ENCODE measurements at regions not wholly inside any gene's neighbourhood (a gene's known extent, or its start where the extent isn't known, plus 50 kb on each side); places are given as distances from the start of the nearest gene placed in this dataset.

DNA sequence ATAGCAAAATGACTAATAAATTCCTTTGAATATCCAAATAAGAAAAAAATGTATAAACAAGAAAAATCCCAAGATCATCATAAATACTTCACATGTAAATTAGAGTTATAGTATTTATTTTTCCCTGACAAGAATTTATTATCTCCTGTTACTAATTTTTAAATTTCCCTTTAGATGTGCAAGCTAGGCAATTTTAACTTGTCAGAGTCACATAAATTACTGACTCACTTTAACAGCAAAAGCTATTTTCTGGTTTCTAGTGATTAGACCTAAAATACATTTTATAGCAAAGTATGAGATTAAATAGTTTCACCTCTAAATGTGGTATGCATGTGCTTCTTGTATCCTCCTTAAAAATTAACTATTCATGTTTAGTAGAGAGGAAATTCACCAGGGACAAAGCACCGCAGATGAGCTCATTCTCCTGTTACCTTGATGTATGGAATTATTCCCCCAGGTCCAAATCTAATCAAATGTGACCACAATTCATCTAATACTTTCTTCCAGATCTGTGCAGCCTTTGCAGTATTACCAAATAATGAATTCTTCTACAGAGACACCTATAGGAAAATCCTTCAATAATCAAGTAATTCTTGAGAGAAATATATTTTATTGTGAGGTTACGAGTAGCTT, 621.2 kb downstream of the DNAJB9 start:
- H3K4me3 Mint-ChIP-seq, result no peak overlapping the region
- H3K4me1 Mint-ChIP-seq, result no peaks in the 10 kb centered on the region
- ChIA-PET POLR2A (no interaction called here), CTCF (no interaction called here)
- H3K9me3 Mint-ChIP-seq (ENCODE audit: low read depth), result peaks cover 6% of the 10 kb centered on the region
- ATAC-seq (no peak), DNase-seq (no peak)
- intact Hi-C loops (cut with DNase I, micrococcal nuclease), result no loop called here
- no peak overlapping the region for H3K27ac Mint-ChIP-seq
- H3K27me3 Mint-ChIP-seq, result no peaks in the 10 kb centered on the region
- H3K36me3 Mint-ChIP-seq (ENCODE audit: low read depth), result no peaks in the 10 kb centered on the region

DNA sequence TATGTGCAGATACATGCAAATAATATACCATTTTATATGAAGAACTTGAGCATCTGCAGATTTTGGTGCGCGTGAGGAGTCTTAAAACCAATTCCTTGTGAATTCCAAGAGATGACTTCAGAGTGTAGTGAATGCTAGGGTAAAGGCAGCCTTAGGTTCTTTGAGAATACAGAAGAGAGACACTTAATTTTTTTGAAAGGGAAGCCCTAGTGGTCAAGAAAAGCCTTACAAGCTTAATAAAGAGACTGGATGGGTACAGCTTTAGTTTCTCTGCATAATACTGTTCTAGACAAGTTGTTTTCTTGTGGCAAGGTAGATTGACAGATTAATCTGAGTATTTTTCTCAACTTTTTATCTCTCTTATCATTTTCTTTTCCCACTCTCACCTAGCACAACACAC, 636.5 kb downstream of the DNAJB9 start:
- no peaks in the 10 kb centered on the region for H3K36me3 Mint-ChIP-seq (ENCODE audit: low read depth)
- DNase-seq (no peak), ATAC-seq (no peak)
- H3K4me1 Mint-ChIP-seq, result no peaks in the 10 kb centered on the region
- ChIA-PET CTCF (interaction anchor here (0.6 kb wide), 1 partner anchor 40 kb away, joined by 3 read pairs; no protein-coding TSS in a partner anchor), POLR2A (no interaction called here)
- H3K27me3 Mint-ChIP-seq, result no peaks in the 10 kb centered on the region
- peaks cover 26% of the 10 kb centered on the region for H3K9me3 Mint-ChIP-seq (ENCODE audit: low read depth)
- intact Hi-C loops (cut with DNase I, micrococcal nuclease), result no loop called here
- no peak overlapping the region for H3K4me3 Mint-ChIP-seq
- H3K27ac Mint-ChIP-seq, result no peak overlapping the region

DNA sequence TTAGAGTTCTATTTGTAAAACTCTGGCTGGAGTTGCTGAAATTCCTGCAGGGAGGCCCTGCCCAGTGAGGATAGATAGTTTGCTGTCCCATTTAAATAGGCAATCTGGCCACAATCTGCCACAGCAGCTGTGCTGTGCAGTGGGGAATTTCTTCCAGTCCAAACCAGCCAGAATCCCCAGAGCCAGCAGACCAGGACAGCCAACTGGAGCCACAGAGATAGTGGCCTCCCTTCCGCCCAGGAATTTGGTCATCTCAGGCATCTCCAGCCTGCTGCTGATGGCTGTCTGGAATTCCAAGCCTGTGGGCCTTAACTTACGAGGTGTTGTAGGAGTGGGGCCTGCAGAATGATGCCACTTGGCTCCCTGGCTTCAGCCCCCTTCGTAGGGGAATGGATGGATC, 643.4 kb downstream of the DNAJB9 start:
- peaks cover 12% of the 10 kb centered on the region for H3K9me3 Mint-ChIP-seq (ENCODE audit: low read depth)
- ChIA-PET CTCF (no interaction called here), POLR2A (no interaction called here)

DNA sequence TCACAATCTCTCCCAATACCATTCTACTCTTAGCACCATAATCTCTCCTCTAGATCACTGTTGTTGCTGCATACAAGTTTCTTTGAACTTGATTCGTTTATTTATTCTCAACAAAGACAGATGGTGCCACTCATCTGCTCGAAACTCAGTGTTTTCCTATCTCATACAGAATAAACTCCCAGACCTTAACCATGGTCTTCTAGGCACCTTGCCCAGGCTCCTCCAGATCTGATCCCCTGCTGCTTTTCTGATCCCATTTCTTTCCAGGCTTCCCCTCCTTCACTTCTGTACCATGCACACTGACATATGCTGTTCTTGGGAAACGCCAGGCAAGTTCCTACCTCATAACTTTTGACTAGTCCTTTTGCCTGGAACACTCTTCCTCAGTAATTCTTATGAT, 645.7 kb downstream of the DNAJB9 start:
- no peaks in the 10 kb centered on the region for H3K4me1 Mint-ChIP-seq
- CTCF ChIA-PET, result no interaction called here
- no peaks in the 10 kb centered on the region for H3K27me3 Mint-ChIP-seq
- POLR2A ChIA-PET, result no interaction called here
- intact Hi-C loops (cut with DNase I, micrococcal nuclease), result no loop called here
- ATAC-seq (no peak), DNase-seq (no peak)
- no peak overlapping the region for H3K4me3 Mint-ChIP-seq
- H3K36me3 Mint-ChIP-seq (ENCODE audit: low read depth), result no peaks in the 10 kb centered on the region
- no peak overlapping the region for H3K27ac Mint-ChIP-seq
- H3K9me3 Mint-ChIP-seq (ENCODE audit: low read depth), result peaks cover 8% of the 10 kb centered on the region

More for the DNA sequence above, 643.4 kb downstream of the DNAJB9 start:
- no peaks in the 10 kb centered on the region for H3K36me3 Mint-ChIP-seq (ENCODE audit: low read depth)
- no peak for ATAC-seq
- no peak for DNase-seq
- H3K4me3 Mint-ChIP-seq, result no peak overlapping the region
- H3K4me1 Mint-ChIP-seq, result no peaks in the 10 kb centered on the region
- intact Hi-C loops (cut with DNase I, micrococcal nuclease), result no loop called here
- no peaks in the 10 kb centered on the region for H3K27me3 Mint-ChIP-seq
- no peak overlapping the region for H3K27ac Mint-ChIP-seq

DNA sequence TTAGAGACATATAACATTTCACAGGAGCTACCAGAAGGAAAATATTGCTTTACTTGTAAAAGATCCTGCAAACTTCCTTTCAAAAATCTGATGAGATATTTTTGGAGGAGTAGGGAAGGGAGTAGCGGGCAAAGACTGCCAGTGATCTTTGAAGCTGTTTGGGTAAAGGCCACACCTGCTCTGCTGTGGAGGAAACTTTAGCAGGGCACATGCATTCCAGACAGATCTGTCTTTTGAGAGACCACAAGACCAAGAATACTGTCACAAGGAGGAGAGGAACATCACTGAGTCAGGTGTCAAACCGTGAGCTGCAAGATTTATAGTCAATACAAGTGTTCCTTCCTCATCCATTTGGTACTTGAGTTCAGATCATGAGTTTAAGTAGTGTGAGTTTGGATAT, 654.4 kb downstream of the DNAJB9 start:
- no peak overlapping the region for H3K4me3 Mint-ChIP-seq
- intact Hi-C loops (cut with DNase I, micrococcal nuclease), result no loop called here
- ChIA-PET CTCF (no interaction called here), POLR2A (no interaction called here)
- no peaks in the 10 kb centered on the region for H3K36me3 Mint-ChIP-seq (ENCODE audit: low read depth)
- H3K4me1 Mint-ChIP-seq, result no peaks in the 10 kb centered on the region
- DNase-seq (no peak), ATAC-seq (no peak)
- H3K27me3 Mint-ChIP-seq, result no peaks in the 10 kb centered on the region
- no peak overlapping the region for H3K27ac Mint-ChIP-seq
- peaks cover 3% of the 10 kb centered on the region for H3K9me3 Mint-ChIP-seq (ENCODE audit: low read depth)

DNA sequence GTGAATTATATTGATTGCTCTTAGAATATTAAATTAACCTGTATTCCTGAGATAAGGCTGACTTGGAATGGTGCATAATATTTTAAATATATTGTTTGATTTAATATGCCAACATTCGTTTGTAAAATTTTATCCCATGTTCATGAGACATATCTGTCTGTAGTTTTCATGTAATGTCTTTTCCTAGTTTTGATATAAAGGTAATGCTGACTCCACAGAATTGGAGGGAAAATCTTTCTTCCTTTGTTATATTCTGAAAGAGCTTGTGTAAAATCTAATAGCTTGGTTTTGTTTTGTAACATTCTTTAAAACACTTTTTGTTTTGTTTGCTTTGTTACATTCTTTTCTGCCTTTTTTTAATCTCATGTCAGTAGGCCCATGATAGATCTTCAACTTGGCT, 657.0 kb downstream of the DNAJB9 start:
- Mint-ChIP-seq H3K4me1 (no peaks in the 10 kb centered on the region), H3K36me3 (ENCODE audit: low read depth) (no peaks in the 10 kb centered on the region), H3K27ac (no peak overlapping the region), H3K9me3 (ENCODE audit: low read depth) (peaks cover 7% of the 10 kb centered on the region), H3K27me3 (no peaks in the 10 kb centered on the region), H3K4me3 (no peak overlapping the region)
- DNase-seq, result no peak
- ChIA-PET POLR2A (interaction anchor here (0.5 kb wide), 1 partner anchor 319 kb away, joined by 6 read pairs; no protein-coding TSS in a partner anchor), CTCF (interaction anchor here (0.9 kb wide), 1 partner anchor 9 kb away, joined by 4 read pairs; no protein-coding TSS in a partner anchor)
- no peak for ATAC-seq
- intact Hi-C loops (cut with DNase I, micrococcal nuclease), result no loop called here

DNA sequence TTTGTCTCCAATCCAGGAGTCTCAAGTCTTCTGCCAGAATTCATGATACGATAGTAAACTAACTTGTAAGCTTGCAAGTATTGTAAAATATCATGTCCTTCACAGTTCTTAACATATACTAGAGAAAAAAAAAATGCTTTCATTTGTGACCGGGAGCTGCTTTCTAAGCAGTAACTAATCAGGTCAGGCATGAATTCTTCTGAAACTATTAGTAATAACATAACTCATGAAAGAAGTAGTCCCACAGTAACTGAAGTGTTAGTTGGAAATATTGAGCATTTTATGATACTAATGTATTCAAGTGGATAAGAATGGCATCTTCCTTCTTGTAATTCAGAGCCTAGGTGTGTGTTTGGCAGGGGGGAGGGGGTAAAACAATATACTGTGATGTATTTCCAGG, 665.6 kb downstream of the DNAJB9 start:
- Mint-ChIP-seq H3K4me3 (no peak overlapping the region), H3K4me1 (no peaks in the 10 kb centered on the region), H3K27me3 (no peaks in the 10 kb centered on the region), H3K9me3 (ENCODE audit: low read depth) (peaks cover 6% of the 10 kb centered on the region), H3K36me3 (ENCODE audit: low read depth) (no peaks in the 10 kb centered on the region), H3K27ac (no peak overlapping the region)
- CTCF ChIA-PET, result interaction anchor here (1.3 kb wide), 1 partner anchor 8 kb away, joined by 4 read pairs; no protein-coding TSS in a partner anchor
- DNase-seq, result no peak
- POLR2A ChIA-PET, result no interaction called here
- intact Hi-C loops (cut with DNase I, micrococcal nuclease), result no loop called here
- ATAC-seq, result no peak

DNA sequence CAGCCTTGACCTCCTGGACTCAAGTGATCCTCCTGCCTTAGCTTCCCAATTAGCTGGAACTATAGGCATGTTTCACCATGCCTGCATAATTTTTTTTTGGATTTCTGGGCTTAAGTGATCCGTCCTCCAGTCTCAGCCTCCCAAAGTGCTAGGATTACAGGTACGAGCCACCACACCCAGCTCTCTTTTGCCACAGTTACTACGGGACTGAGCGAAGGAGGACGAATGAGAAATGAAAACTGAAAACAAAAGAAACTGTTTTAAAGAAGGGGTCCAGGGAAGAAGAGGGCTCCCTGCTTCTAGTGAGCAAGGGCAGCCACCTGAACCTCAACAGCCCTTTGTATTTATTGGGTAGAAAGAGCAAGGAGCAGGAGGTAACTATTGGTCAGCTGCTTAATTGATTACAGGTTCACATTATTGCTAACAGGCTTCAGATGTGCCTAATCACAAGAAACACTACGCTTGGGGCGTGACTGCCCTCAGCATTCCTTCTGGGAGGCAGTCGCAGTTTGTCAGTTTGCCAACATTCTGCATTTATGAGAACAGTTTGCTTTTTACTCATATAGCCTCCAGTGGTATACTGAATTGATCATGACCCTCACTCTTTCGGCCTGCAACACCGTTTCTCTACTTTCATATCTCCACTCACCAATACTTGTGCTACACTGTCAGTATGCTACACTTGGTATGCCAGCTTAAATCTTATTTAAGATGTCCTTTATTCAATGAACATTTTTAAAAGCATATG, 676.8 kb downstream of the DNAJB9 start:
- DNase-seq (no peak), ATAC-seq (no peak)
- intact Hi-C loops (cut with DNase I, micrococcal nuclease), result no loop called here
- no peaks in the 10 kb centered on the region for H3K36me3 Mint-ChIP-seq (ENCODE audit: low read depth)
- H3K9me3 Mint-ChIP-seq (ENCODE audit: low read depth), result peaks cover 4% of the 10 kb centered on the region
- POLR2A ChIA-PET, result no interaction called here
- H3K4me3 Mint-ChIP-seq, result no peak overlapping the region
- CTCF ChIA-PET, result interaction anchor here (0.6 kb wide), 1 partner anchor 40 kb away, joined by 3 read pairs; no protein-coding TSS in a partner anchor
- H3K27me3 Mint-ChIP-seq, result no peaks in the 10 kb centered on the region
- no peak overlapping the region for H3K27ac Mint-ChIP-seq
- no peaks in the 10 kb centered on the region for H3K4me1 Mint-ChIP-seq

DNA sequence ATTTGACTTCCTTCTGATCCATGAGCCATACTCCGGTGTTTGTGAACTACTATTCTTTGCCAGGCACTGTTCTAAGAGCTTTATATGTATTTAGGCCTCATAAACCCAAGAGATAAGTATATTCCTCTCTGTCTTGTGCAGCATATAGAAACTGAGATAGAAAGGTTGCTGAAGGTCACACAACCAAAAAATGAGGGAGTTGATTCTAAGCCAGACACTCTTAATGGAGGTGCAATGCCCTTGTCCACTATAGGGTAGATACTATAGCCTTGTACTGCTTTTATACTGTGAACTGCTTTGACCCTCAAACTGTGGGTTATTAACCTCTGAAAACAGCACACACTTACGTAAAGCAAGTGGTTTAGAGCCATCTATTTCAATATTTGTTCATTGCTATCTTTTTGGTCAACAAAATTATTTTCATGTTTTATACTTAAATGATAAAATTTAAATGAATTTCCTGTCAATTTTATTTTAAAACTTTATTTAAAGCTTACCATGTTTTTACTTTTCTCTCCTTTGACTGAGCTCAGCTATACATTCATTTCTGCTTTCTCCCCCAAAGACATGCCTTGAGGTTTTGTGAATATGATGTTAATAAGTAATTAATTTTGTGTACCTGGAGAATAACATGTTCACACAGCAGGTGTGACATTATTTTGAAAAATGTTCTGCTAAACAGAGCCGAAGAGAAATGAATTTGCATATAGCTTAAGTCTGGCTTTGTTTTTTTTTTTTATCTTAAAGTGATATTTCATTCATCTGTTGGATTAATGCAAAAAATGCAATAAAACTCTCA, 687.3 kb downstream of the DNAJB9 start:
- no peaks in the 10 kb centered on the region for H3K27me3 Mint-ChIP-seq
- H3K4me1 Mint-ChIP-seq, result no peaks in the 10 kb centered on the region
- intact Hi-C loops (cut with DNase I, micrococcal nuclease), result no loop called here
- no peak for ATAC-seq
- no peaks in the 10 kb centered on the region for H3K36me3 Mint-ChIP-seq (ENCODE audit: low read depth)
- H3K4me3 Mint-ChIP-seq, result no peak overlapping the region
- no peak overlapping the region for H3K27ac Mint-ChIP-seq
- DNase-seq, result no peak
- no peaks in the 10 kb centered on the region for H3K9me3 Mint-ChIP-seq (ENCODE audit: low read depth)
- ChIA-PET POLR2A (no interaction called here), CTCF (no interaction called here)

DNA sequence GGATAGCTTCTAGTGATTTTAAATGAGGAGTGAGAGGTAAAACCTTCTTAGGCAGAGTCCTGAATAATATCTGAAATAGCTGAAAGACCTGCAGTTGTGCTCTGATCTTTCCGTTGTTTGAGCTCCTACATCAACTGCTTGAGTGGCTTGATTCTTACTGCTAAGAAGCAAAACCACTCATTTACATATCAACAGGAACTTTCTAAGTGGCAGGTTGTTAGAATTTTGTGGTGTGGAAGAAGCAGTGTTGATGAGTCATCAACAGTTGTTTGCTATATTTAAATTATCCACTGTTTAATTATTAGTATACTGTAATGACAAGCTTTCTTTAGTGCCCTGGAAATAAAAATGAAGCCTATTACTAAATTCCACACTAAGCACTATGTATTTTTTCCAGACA, 689.5 kb downstream of the DNAJB9 start:
- ChIA-PET CTCF (no interaction called here), POLR2A (no interaction called here)
- H3K27me3 Mint-ChIP-seq, result no peaks in the 10 kb centered on the region
- no peak overlapping the region for H3K27ac Mint-ChIP-seq
- H3K4me3 Mint-ChIP-seq, result no peak overlapping the region
- H3K4me1 Mint-ChIP-seq, result no peaks in the 10 kb centered on the region
- intact Hi-C loops (cut with DNase I, micrococcal nuclease), result no loop called here
- no peaks in the 10 kb centered on the region for H3K9me3 Mint-ChIP-seq (ENCODE audit: low read depth)
- no peak for ATAC-seq
- no peaks in the 10 kb centered on the region for H3K36me3 Mint-ChIP-seq (ENCODE audit: low read depth)
- no peak for DNase-seq

DNA sequence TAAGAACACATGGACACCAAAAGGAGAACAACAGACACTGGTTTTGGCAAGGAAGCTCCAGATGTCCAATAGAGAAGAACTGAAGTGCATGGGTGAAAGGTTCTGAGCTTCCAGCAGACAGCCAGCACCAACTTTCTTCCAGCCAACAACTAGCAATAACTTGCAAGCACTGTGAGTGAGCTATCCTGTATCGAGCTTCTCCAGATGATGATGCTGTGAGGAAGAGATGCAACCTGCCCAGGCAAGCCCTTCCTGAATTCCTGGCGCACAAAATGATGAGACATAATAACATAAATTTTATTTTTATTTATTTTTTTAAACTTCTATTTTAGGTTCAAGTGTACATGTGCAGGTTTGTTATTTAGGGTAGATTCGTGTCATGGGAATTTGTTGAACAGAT, 692.1 kb downstream of the DNAJB9 start:
- POLR2A ChIA-PET, result no interaction called here
- H3K4me3 Mint-ChIP-seq, result no peak overlapping the region
- CTCF ChIA-PET, result interaction anchor here (1.1 kb wide), 1 partner anchor 10 kb away, joined by 3 read pairs; no protein-coding TSS in a partner anchor

DNA sequence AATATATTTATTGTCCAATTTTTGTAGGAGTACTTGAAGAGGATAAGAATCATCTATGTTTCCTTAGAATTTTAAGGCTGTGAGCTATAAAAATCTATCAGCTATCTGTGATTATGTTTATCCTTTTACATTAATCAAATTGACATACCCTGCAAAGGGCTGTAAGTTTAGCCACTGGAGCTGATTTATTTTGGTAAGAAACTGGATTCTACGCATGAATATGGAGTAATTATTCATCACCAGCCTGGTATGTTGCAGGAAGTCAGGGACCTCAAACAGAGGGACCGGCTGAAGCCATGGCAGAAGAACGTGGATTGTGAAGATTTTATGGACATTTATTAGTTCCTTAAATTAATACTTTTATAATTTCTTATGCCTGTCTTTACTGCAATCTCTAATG, 696.9 kb downstream of the DNAJB9 start:
- ChIA-PET CTCF (no interaction called here), POLR2A (no interaction called here)
- ATAC-seq (no peak), DNase-seq (no peak)
- Mint-ChIP-seq H3K9me3 (ENCODE audit: low read depth) (peaks cover 17% of the 10 kb centered on the region), H3K4me3 (no peak overlapping the region), H3K36me3 (ENCODE audit: low read depth) (no peaks in the 10 kb centered on the region), H3K4me1 (no peaks in the 10 kb centered on the region), H3K27me3 (no peaks in the 10 kb centered on the region), H3K27ac (no peak overlapping the region)
- intact Hi-C loops (cut with DNase I, micrococcal nuclease), result no loop called here

More for the DNA sequence above, 692.1 kb downstream of the DNAJB9 start:
- Mint-ChIP-seq H3K36me3 (ENCODE audit: low read depth) (no peaks in the 10 kb centered on the region), H3K27ac (no peak overlapping the region), H3K4me1 (no peaks in the 10 kb centered on the region), H3K9me3 (ENCODE audit: low read depth) (peaks cover 6% of the 10 kb centered on the region), H3K27me3 (no peaks in the 10 kb centered on the region)
- ATAC-seq (no peak), DNase-seq (no peak)
- intact Hi-C loops (cut with DNase I, micrococcal nuclease), result no loop called here
